Stimulated activated CD8-positive, alpha-beta memory T cell treated with anti-CD3 and anti-CD28 coated beads, Interleukin-2, amount 100 ng/mL, for 48 hours (primary cell): ENCODE measurements at regions not wholly inside any gene's neighbourhood (a gene's known extent, or its start where the extent isn't known, plus 50 kb on each side); places are given as distances from the start of the nearest gene placed in this dataset.

ENCODE experiments used
- DNase-seq, 2 donors: peaks; one replicate each; pipeline ENCODE4 v3.0.0-alpha.2; 2020; ENCODE audit warnings: low read depth in 2 of 2

- DNase-seq: no peak
Measured at GRCh38 chr6:103081126-103081525, 1687.6 kb downstream of the GRIK2 start.

GRCh38 chr6:103080497-103080896 lies 1687.0 kb downstream of the GRIK2 start:
- DNase-seq: no peak

- no peak for DNase-seq
Measured at GRCh38 chr6:103079867-103080266, 1686.4 kb downstream of the GRIK2 start.

GRCh38 chr6:103062136-103062535 lies 1668.6 kb downstream of the GRIK2 start:
- no peak for DNase-seq

GRCh38 chr6:103047567-103047966 lies 1654.1 kb downstream of the GRIK2 start:
- DNase-seq: no peak

- DNase-seq: no peak
Measured at GRCh38 chr6:103042336-103042735, 1648.8 kb downstream of the GRIK2 start.

- DNase-seq: no peak
Measured at GRCh38 chr6:103036846-103037245, 1643.3 kb downstream of the GRIK2 start.

GRCh38 chr6:103027271-103027931 lies 1633.9 kb downstream of the GRIK2 start:
- DNase-seq: no peak

- no peak for DNase-seq
Measured at GRCh38 chr6:103018426-103018825, 1624.9 kb downstream of the GRIK2 start.

- no peak for DNase-seq
Measured at GRCh38 chr6:103017878-103018277, 1624.4 kb downstream of the GRIK2 start.

- DNase-seq: no peak
Measured at GRCh38 chr6:103011605-103012004, 1618.1 kb downstream of the GRIK2 start.

- no peak for DNase-seq
Measured at GRCh38 chr6:103002282-103002681, 1608.8 kb downstream of the GRIK2 start.

- DNase-seq: no peak
Measured at GRCh38 chr6:103001724-103002123, 1608.2 kb downstream of the GRIK2 start.

GRCh38 chr6:103000688-103001087 lies 1607.2 kb downstream of the GRIK2 start:
- DNase-seq: no peak

- no peak for DNase-seq
Measured at GRCh38 chr6:102995491-102995890, 1602.0 kb downstream of the GRIK2 start.

- DNase-seq: no peak
Measured at GRCh38 chr6:102994866-102995265, 1601.4 kb downstream of the GRIK2 start.

GRCh38 chr6:102986086-102986485 lies 1592.6 kb downstream of the GRIK2 start:
- DNase-seq: no peak

GRCh38 chr6:102984357-102984756 lies 1590.8 kb downstream of the GRIK2 start:
- no peak for DNase-seq

- no peak for DNase-seq
Measured at GRCh38 chr6:102981490-102982015, 1588.0 kb downstream of the GRIK2 start.

- DNase-seq: no peak
Measured at GRCh38 chr6:102980951-102981350, 1587.4 kb downstream of the GRIK2 start.

- no peak for DNase-seq
Measured at GRCh38 chr6:102961902-102962301, 1568.4 kb downstream of the GRIK2 start.

- no peak for DNase-seq
Measured at GRCh38 chr6:102950967-102951366, 1557.5 kb downstream of the GRIK2 start.

GRCh38 chr6:102944475-102944874 lies 1551.0 kb downstream of the GRIK2 start:
- no peak for DNase-seq

GRCh38 chr6:102942206-102942605 lies 1548.7 kb downstream of the GRIK2 start:
- DNase-seq: no peak
